Sigmoid colon (tissue), 6 donors: ENCODE measurements at regions not wholly inside any gene's neighbourhood (a gene's known extent, or its start where the extent isn't known, plus 50 kb on each side); places are given as distances from the start of the nearest gene placed in this dataset.

ENCODE experiments used
- DNase-seq: peaks from one replicate; pipeline ENCODE4 v3.0.0-alpha.2; 2019
- H3K27ac ChIP-seq, 4 donors: fragments of 200-600 bp; sonication (generic); one replicate each; pipeline ENCODE4 v1.5.1; 2016 to 2019; ENCODE audit warnings: mild to moderate bottlenecking in 1 of 4
- H3K27me3 ChIP-seq, 3 donors: fragments of 200-600 bp; sonication (generic); one replicate each; pipeline ENCODE4 v1.5.1; 2019; ENCODE audit warnings: mild to moderate bottlenecking in 1 of 3
- H3K36me3 ChIP-seq, 4 donors: fragments of 200-600 bp; sonication (generic); one replicate each; pipeline ENCODE4 v1.5.1; 2016 to 2019
- H3K4me1 ChIP-seq, 4 donors: fragments of 200-600 bp; sonication (generic); one replicate each; pipeline ENCODE4 v1.5.1; 2017 to 2019
- H3K4me3 ChIP-seq, 4 donors: fragments of 200-600 bp; sonication (generic); one replicate each; pipeline ENCODE4 v1.5.1; 2017 to 2019; ENCODE audit warnings: mild to moderate bottlenecking in 2 of 4, moderate library complexity in 1 of 4
- H3K9me3 ChIP-seq, 4 donors: fragments of 200-600 bp in 3 of 4; sonication (generic) in 3 of 4; one replicate each; pipeline versions ENCODE4 v1.5.1 to v1.6.1; 2013 to 2019
- CTCF ChIP-seq, 4 experiments: fragments of 450-650 bp in 3 of 4; fragments of 200-600 bp in 1 of 4; IDR thresholded peaks; one replicate each; pipeline ENCODE4 v1.5.1; 2016 to 2019; ENCODE audit warnings: antibody characterized with exemption in 4 of 4, mild to moderate bottlenecking in 3 of 4, moderate library complexity in 2 of 4
- EP300 ChIP-seq, 4 donors: sonication (generic); formaldehyde crosslinking; IDR thresholded peaks; one replicate each; pipeline ENCODE4 v1.6.1; 2017; ENCODE audit warnings: antibody characterized with exemption in 4 of 4
- POLR2A ChIP-seq, 2 donors: fragments of 450-650 bp; IDR thresholded peaks; one replicate each; pipeline ENCODE4 v1.6.1; 2016; ENCODE audit warnings: antibody characterized with exemption in 2 of 2, mild to moderate bottlenecking in 2 of 2, moderate library complexity in 2 of 2
- POLR2AphosphoS5 ChIP-seq, 4 donors: sonication (generic); formaldehyde crosslinking; IDR thresholded peaks; one replicate each; pipeline ENCODE4 v1.6.1; 2017; ENCODE audit warnings: antibody characterized with exemption in 4 of 4
- WGBS, 2 donors: extraction: QIAGEN DNeasy Blood & Tissue Kit; methylation state at CpG; one replicate each; pipeline ENCODE4 v1.1.7; 2013; 5-methylcytosine and 5-hydroxymethylcytosine counted together
- intact Hi-C: fragments of 100-400 bp; cut with DNase I; formaldehyde crosslinking; loops from one replicate; pipeline ENCODE4 v1.15.1; 2023
- donor health status: healthy with polysubstance abuse.
- donor health status: healthy.

DNA sequence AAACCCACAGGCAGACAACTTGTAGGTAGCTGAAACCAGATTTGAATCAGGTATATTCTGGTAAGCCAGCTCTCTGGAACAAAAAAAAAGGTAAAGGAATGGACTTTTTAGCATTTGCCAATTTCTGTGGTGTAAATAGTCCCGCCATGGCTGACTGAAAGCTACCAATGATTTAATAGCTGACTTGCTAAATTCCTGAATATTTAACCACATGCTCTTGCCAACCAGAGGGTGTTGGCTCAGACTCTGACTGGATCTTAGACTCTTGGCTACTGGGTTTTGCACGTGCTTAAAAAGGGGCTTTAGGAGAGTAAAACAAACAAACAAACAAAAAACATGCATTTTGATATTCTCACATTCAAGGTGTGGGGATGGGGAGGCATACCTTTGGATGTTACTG is 600.0 kb upstream of the CDH4 start:
- H3K36me3 ChIP-seq, result no peaks in the 10 kb centered on the region
- intact Hi-C loops, result no loop called here
- 65 to 76% methylated on average over 2 of the region's 2 CpGs for WGBS, 2 donors
- no peaks in the 10 kb centered on the region for H3K4me1 ChIP-seq
- peaks cover 0 to 7% (median 2%) of the 10 kb centered on the region in 4 donors for H3K9me3 ChIP-seq
- H3K27ac ChIP-seq, result no peak overlapping the region
- no peak overlapping the region for H3K4me3 ChIP-seq
- no peaks in the 10 kb centered on the region for H3K27me3 ChIP-seq
- no peak for DNase-seq
- TF ChIP-seq CTCF (IDR thresholded peaks at IDR 0.05) (no peak), EP300 (IDR thresholded peaks at IDR 0.05) (no peak), POLR2A (IDR thresholded peaks at IDR 0.05) (no peak), POLR2AphosphoS5 (IDR thresholded peaks at IDR 0.05) (no peak)

GRCh38 chr20:60652615-60653014 is 599.4 kb upstream of the CDH4 start:
- WGBS, 2 donors, result 74 to 86% methylated on average over 4 of the region's 4 CpGs
- Histone ChIP-seq H3K4me3 (no peak overlapping the region), H3K27me3 (no peaks in the 10 kb centered on the region), H3K4me1 (no peaks in the 10 kb centered on the region), H3K27ac (no peak overlapping the region), H3K9me3 (peaks cover 0 to 7% (median 2%) of the 10 kb centered on the region in 4 donors), H3K36me3 (no peaks in the 10 kb centered on the region)
- no peak for DNase-seq
- TF ChIP-seq POLR2AphosphoS5 (IDR thresholded peaks at IDR 0.05), result no peak
- no peak for TF ChIP-seq POLR2A (IDR thresholded peaks at IDR 0.05)
- no peak for TF ChIP-seq CTCF (IDR thresholded peaks at IDR 0.05)
- no peak for TF ChIP-seq EP300 (IDR thresholded peaks at IDR 0.05)
- intact Hi-C loops, result no loop called here

- TF ChIP-seq POLR2A (IDR thresholded peaks at IDR 0.05) (no peak), CTCF (IDR thresholded peaks at IDR 0.05) (no peak), POLR2AphosphoS5 (IDR thresholded peaks at IDR 0.05) (no peak), EP300 (IDR thresholded peaks at IDR 0.05) (no peak)
- Histone ChIP-seq H3K4me1 (no peaks in the 10 kb centered on the region), H3K9me3 (peaks cover 0 to 7% (median 2%) of the 10 kb centered on the region in 4 donors), H3K27me3 (no peaks in the 10 kb centered on the region), H3K27ac (peak overlapping the region in 1 of 4 donors; percentile 0), H3K36me3 (no peaks in the 10 kb centered on the region), H3K4me3 (no peak overlapping the region)
- no peak for DNase-seq
- WGBS, 2 donors, result 21 to 52% methylated on average over 2 of the region's 2 CpGs
- intact Hi-C loops, result no loop called here
Measured at GRCh38 chr20:60653111-60653845, 598.8 kb upstream of the CDH4 start.

GRCh38 chr20:60658681-60659080 is 593.4 kb upstream of the CDH4 start:
- no peaks in the 10 kb centered on the region for H3K4me1 ChIP-seq
- no peak overlapping the region for H3K27ac ChIP-seq
- TF ChIP-seq CTCF (IDR thresholded peaks at IDR 0.05), result no peak
- TF ChIP-seq POLR2AphosphoS5 (IDR thresholded peaks at IDR 0.05), result no peak
- TF ChIP-seq EP300 (IDR thresholded peaks at IDR 0.05), result no peak
- no peak for TF ChIP-seq POLR2A (IDR thresholded peaks at IDR 0.05)
- H3K4me3 ChIP-seq, result no peak overlapping the region
- peaks cover 0 to 6% (median 0%) of the 10 kb centered on the region in 3 donors for H3K27me3 ChIP-seq
- 49 to 53% methylated on average over 13 of the region's 13 CpGs for WGBS, 2 donors
- DNase-seq, result no peak
- intact Hi-C loops, result no loop called here
- no peaks in the 10 kb centered on the region for H3K36me3 ChIP-seq
- peaks cover 0 to 3% (median 0%) of the 10 kb centered on the region in 4 donors for H3K9me3 ChIP-seq
